ENCODE measurements at regions not wholly inside any gene's neighbourhood (a gene's known extent, or its start where the extent isn't known, plus 50 kb on each side); places are given as distances from the start of the nearest gene placed in this dataset.

GRCh38 chr6:15775076-15775634 lies 112.3 kb upstream of the DTNBP1 start:
- Histone ChIP-seq H3K4me3 (ENCODE audit: low read depth in 2 of 2, low read length in 1 of 2) (no peak overlapping the region), H3K36me3 (replicated peaks in 1 of 2; ENCODE audit: control insufficient read depth in 1 of 2, insufficient read depth in 2 of 2, low read length in 1 of 2) (no peaks in the 10 kb centered on the region), H3K4me1 (ENCODE audit: control insufficient read depth in 1 of 2, insufficient read depth in 2 of 2, low read depth in 1 of 2, low read length in 1 of 2) (peaks cover 0 to 5% of the 10 kb centered on the region in 2 experiments; a peak in 2 of 4 replicates), H3K9ac (no peak overlapping the region), H3K9me2 (no peaks in the 10 kb centered on the region), H3K79me2 (ENCODE audit: insufficient read depth) (no peaks in the 10 kb centered on the region), H3K27ac (ENCODE audit: low read depth in 2 of 2, low read length in 1 of 2) (no peak overlapping the region), H3F3A (replicated peaks; ENCODE audit: insufficient read depth) (no peaks in the 10 kb centered on the region), H3K27me3 (ENCODE audit: insufficient read depth) (no peaks in the 10 kb centered on the region), H3K9me3 (no peaks in the 10 kb centered on the region), H4K20me1 (ENCODE audit: insufficient read depth) (no peaks in the 10 kb centered on the region), H2AFZ (ENCODE audit: low read depth) (no peak overlapping the region), H3K4me2 (no peak overlapping the region)
- 61% methylated on average over 2 of the region's 2 CpGs for WGBS (ENCODE audit: low lambda C conversion rate)
- no peak for TF ChIP-seq REST (IDR thresholded peaks at IDR 0.05; ENCODE audit: low read depth, low read length)
- TF ChIP-seq SIN3A (IDR thresholded peaks at IDR 0.05; ENCODE audit: borderline replicate concordance, low read depth, low read length), result no peak
- TF ChIP-seq NFIC (IDR thresholded peaks at IDR 0.05; ENCODE audit: borderline replicate concordance), result no peak
- no peak for TF ChIP-seq RAD21 (IDR thresholded peaks at IDR 0.05; ENCODE audit: low read length)
- no peak for TF ChIP-seq FOXM1 (IDR thresholded peaks at IDR 0.05; ENCODE audit: low read depth)
- TF ChIP-seq SMC3 (IDR thresholded peaks at IDR 0.05; ENCODE audit: low read depth, low read length), result no peak
- ChIA-PET CTCF (no interaction called here), POLR2A (no interaction called here)
- no peak for DNase-seq

- WGBS (ENCODE audit: low lambda C conversion rate), result 43% methylated on average over 3 of the region's 3 CpGs
- Histone ChIP-seq H3K4me3 (ENCODE audit: low read depth in 2 of 2, low read length in 1 of 2) (no peak overlapping the region), H3K79me2 (ENCODE audit: insufficient read depth) (no peaks in the 10 kb centered on the region), H3K27ac (ENCODE audit: low read depth in 2 of 2, low read length in 1 of 2) (no peak overlapping the region), H3K27me3 (ENCODE audit: insufficient read depth) (no peaks in the 10 kb centered on the region), H3K36me3 (replicated peaks in 1 of 2; ENCODE audit: control insufficient read depth in 1 of 2, insufficient read depth in 2 of 2, low read length in 1 of 2) (no peaks in the 10 kb centered on the region), H3K9me3 (no peaks in the 10 kb centered on the region), H3K9me2 (no peaks in the 10 kb centered on the region), H3K4me2 (no peak overlapping the region), H4K20me1 (ENCODE audit: insufficient read depth) (no peaks in the 10 kb centered on the region), H3K4me1 (ENCODE audit: control insufficient read depth in 1 of 2, insufficient read depth in 2 of 2, low read depth in 1 of 2, low read length in 1 of 2) (no peaks in the 10 kb centered on the region), H2AFZ (ENCODE audit: low read depth) (no peak overlapping the region), H3F3A (replicated peaks; ENCODE audit: insufficient read depth) (no peaks in the 10 kb centered on the region), H3K9ac (no peak overlapping the region)
- CTCF ChIA-PET, result no interaction called here
- TF ChIP-seq YY1 (IDR thresholded peaks at IDR 0.05; ENCODE audit: low read depth) (no peak), JUND (IDR thresholded peaks at IDR 0.05) (no peak), POLR2AphosphoS5 (IDR thresholded peaks at IDR 0.05; ENCODE audit: low read depth, low read length) (no peak), TEAD4 (IDR thresholded peaks at IDR 0.05; ENCODE audit: borderline replicate concordance, insufficient read depth) (no peak), RAD21 (IDR thresholded peaks at IDR 0.05; ENCODE audit: low read length) (no peak), IRF3 (IDR thresholded peaks at IDR 0.05; ENCODE audit: low read depth, low read length) (no peak), GABPA (IDR thresholded peaks at IDR 0.05; ENCODE audit: low read depth) (no peak), RCOR1 (IDR thresholded peaks at IDR 0.05; ENCODE audit: low read length) (no peak), FOSL2 (IDR thresholded peaks at IDR 0.05; ENCODE audit: borderline replicate concordance, low read depth) (no peak), NRF1 (IDR thresholded peaks at IDR 0.05; ENCODE audit: low read depth, low read length) (no peak), TAF1 (IDR thresholded peaks at IDR 0.05; ENCODE audit: borderline replicate concordance, low read depth, low read length) (no peak)
- TF ChIP-seq, protein P1, sequence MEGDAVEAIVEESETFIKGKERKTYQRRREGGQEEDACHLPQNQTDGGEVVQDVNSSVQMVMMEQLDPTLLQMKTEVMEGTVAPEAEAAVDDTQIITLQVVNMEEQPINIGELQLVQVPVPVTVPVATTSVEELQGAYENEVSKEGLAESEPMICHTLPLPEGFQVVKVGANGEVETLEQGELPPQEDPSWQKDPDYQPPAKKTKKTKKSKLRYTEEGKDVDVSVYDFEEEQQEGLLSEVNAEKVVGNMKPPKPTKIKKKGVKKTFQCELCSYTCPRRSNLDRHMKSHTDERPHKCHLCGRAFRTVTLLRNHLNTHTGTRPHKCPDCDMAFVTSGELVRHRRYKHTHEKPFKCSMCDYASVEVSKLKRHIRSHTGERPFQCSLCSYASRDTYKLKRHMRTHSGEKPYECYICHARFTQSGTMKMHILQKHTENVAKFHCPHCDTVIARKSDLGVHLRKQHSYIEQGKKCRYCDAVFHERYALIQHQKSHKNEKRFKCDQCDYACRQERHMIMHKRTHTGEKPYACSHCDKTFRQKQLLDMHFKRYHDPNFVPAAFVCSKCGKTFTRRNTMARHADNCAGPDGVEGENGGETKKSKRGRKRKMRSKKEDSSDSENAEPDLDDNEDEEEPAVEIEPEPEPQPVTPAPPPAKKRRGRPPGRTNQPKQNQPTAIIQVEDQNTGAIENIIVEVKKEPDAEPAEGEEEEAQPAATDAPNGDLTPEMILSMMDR (IDR thresholded peaks at IDR 0.05), result no peak
- TF ChIP-seq, protein P2, sequence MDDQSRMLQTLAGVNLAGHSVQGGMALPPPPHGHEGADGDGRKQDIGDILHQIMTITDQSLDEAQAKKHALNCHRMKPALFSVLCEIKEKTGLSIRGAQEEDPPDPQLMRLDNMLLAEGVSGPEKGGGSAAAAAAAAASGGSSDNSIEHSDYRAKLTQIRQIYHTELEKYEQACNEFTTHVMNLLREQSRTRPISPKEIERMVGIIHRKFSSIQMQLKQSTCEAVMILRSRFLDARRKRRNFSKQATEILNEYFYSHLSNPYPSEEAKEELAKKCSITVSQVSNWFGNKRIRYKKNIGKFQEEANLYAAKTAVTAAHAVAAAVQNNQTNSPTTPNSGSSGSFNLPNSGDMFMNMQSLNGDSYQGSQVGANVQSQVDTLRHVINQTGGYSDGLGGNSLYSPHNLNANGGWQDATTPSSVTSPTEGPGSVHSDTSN (IDR thresholded peaks at IDR 0.05), result no peak
- DNase-seq, result no peak
- POLR2A ChIA-PET, result no interaction called here
Observed at GRCh38 chr6:15773806-15774410, 111.1 kb upstream of the DTNBP1 start.
